ENCODE measurements at regions not wholly inside any gene's neighbourhood (a gene's known extent, or its start where the extent isn't known, plus 50 kb on each side); places are given as distances from the start of the nearest gene placed in this dataset.

DNA sequence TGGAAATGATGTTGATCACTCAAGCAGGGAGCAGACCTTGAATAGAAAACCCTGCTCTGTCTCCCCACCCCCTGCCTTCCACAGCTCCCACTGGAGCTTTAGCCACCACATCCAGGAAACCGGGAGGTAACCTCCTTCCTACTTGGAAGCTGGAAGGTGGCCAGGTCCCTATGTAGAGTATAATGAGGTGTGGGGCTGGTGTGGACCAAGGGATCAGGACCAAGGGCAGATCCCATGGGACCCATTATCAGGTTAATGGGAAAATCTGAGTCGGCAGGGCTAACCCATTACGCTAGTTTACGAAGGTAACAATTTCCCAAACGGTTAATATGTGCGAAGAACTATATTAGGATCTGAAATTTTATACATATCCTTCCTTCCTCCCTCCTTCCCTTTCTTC is 321.9 kb downstream of the MIAT start:
- TF ChIP-seq, protein P1, sequence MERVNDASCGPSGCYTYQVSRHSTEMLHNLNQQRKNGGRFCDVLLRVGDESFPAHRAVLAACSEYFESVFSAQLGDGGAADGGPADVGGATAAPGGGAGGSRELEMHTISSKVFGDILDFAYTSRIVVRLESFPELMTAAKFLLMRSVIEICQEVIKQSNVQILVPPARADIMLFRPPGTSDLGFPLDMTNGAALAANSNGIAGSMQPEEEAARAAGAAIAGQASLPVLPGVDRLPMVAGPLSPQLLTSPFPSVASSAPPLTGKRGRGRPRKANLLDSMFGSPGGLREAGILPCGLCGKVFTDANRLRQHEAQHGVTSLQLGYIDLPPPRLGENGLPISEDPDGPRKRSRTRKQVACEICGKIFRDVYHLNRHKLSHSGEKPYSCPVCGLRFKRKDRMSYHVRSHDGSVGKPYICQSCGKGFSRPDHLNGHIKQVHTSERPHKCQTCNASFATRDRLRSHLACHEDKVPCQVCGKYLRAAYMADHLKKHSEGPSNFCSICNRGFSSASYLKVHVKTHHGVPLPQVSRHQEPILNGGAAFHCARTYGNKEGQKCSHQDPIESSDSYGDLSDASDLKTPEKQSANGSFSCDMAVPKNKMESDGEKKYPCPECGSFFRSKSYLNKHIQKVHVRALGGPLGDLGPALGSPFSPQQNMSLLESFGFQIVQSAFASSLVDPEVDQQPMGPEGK (CRISPR knock-in tag; IDR thresholded peaks at IDR 0.05; ENCODE audit: borderline replicate concordance) = no peak
- TF ChIP-seq, protein P2, sequence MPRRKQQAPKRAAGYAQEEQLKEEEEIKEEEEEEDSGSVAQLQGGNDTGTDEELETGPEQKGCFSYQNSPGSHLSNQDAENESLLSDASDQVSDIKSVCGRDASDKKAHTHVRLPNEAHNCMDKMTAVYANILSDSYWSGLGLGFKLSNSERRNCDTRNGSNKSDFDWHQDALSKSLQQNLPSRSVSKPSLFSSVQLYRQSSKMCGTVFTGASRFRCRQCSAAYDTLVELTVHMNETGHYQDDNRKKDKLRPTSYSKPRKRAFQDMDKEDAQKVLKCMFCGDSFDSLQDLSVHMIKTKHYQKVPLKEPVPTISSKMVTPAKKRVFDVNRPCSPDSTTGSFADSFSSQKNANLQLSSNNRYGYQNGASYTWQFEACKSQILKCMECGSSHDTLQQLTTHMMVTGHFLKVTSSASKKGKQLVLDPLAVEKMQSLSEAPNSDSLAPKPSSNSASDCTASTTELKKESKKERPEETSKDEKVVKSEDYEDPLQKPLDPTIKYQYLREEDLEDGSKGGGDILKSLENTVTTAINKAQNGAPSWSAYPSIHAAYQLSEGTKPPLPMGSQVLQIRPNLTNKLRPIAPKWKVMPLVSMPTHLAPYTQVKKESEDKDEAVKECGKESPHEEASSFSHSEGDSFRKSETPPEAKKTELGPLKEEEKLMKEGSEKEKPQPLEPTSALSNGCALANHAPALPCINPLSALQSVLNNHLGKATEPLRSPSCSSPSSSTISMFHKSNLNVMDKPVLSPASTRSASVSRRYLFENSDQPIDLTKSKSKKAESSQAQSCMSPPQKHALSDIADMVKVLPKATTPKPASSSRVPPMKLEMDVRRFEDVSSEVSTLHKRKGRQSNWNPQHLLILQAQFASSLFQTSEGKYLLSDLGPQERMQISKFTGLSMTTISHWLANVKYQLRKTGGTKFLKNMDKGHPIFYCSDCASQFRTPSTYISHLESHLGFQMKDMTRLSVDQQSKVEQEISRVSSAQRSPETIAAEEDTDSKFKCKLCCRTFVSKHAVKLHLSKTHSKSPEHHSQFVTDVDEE (CRISPR knock-in tag; IDR thresholded peaks at IDR 0.05) = no peak
- TF ChIP-seq, protein P3, sequence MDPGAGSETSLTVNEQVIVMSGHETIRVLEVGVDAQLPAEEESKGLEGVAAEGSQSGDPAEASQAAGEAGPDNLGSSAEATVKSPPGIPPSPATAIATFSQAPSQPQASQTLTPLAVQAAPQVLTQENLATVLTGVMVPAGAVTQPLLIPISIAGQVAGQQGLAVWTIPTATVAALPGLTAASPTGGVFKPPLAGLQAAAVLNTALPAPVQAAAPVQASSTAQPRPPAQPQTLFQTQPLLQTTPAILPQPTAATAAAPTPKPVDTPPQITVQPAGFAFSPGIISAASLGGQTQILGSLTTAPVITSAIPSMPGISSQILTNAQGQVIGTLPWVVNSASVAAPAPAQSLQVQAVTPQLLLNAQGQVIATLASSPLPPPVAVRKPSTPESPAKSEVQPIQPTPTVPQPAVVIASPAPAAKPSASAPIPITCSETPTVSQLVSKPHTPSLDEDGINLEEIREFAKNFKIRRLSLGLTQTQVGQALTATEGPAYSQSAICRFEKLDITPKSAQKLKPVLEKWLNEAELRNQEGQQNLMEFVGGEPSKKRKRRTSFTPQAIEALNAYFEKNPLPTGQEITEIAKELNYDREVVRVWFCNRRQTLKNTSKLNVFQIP (CRISPR knock-in tag; IDR thresholded peaks at IDR 0.05; ENCODE audit: borderline replicate concordance, low read depth) = no peak
- no peak for TF ChIP-seq BACH2 (CRISPR knock-in tag; IDR thresholded peaks at IDR 0.05; ENCODE audit: borderline replicate concordance)
- TF ChIP-seq ZFP30 (CRISPR knock-in tag; IDR thresholded peaks at IDR 0.05) = no peak
- no peak for TF ChIP-seq OSR1 (CRISPR knock-in tag; IDR thresholded peaks at IDR 0.05)
- no peak for TF ChIP-seq ZFP3 (CRISPR knock-in tag; IDR thresholded peaks at IDR 0.05)
- TF ChIP-seq ZC3H10 (CRISPR knock-in tag; IDR thresholded peaks at IDR 0.05) = no peak
